HT1080 (cell line): ENCODE measurements at regions not wholly inside any gene's neighbourhood (a gene's known extent, or its start where the extent isn't known, plus 50 kb on each side); places are given as distances from the start of the nearest gene placed in this dataset.
"Not testable (repeated sequence)": the region's sequence is repeated elsewhere in the genome, so short reads cannot be mapped to it uniquely, and the experiment has no call there.

Experiments
- DNase-seq: peaks from one replicate; pipeline ENCODE4 v3.0.0-alpha.2; 2015; ENCODE audit warnings: low read depth

DNA sequence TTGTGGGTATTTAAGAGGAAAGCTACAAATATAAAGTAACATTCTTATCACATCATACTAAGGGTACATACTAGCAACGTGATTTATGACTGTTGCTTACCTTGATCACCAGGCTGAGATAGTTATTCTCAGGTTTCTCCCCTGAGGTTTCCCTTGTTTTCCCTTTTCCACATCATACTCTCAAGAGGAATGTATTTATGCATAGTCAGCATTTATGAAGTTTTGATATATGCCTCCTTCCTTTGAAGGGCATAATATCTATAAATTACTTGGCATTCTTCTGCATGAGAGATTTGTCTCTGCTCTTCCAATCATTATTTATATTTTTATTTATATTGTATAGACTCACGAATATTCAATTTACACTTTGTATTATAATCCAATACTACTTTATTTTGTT is 726.7 kb upstream of the ADGRB3 start:
- DNase-seq = no peak

- DNase-seq = not testable (repeated sequence)
Measured at GRCh38 chr6:67904735-67905134, 730.3 kb upstream of the ADGRB3 start.

DNA sequence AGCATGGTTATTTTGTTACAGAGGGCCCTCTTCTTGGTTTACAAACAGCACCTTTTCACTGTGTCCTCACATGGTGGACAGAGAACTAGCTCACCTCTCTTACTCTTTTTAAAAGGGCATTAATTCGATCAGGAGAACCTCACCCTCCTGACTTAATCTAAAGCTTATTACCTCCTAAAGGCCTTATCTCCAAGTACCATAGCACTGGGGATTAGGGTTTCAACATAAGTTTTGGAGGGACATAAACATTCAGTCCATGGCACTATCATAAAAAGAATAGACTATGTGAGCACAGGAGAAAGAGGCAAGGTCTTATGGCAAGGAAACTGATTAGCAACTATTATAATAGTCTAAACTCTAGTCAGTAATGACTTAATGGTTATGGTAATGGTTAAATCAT is 736.2 kb upstream of the ADGRB3 start:
- DNase-seq = no peak

DNA sequence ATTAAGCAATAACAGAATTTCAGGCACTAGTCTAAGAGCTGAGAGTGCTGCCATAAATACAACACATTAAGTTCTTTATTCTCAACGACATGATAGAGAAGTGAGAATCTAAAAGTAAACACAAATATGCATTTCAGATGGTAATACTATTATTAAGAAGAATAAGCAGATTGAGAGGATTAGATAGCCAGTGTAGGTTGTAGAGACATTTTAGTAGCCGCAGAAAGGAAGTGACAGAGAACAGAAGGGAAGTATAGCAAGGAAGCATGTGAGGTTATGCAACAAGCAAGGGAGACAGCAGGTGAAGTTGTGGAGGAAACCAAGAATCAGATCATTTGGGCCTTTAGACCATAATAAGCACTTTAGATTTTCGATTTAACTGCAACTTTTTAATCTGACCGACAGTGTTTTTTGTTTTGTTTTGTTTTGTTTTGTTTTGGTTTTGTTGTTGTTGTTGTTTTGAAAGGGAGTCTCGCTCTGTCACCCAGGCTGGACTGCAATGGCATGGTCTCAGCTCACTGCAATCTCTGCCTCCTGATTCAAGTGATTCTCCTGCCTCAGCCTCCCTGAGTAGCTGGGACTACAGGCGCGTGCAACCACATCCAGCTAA is 737.0 kb upstream of the ADGRB3 start:
- DNase-seq = no peak

GRCh38 chr6:67896476-67896875 is 738.6 kb upstream of the ADGRB3 start:
- no peak for DNase-seq

GRCh38 chr6:67889682-67889995 is 745.4 kb upstream of the ADGRB3 start:
- no peak for DNase-seq

- DNase-seq = peak; percentile 6
Measured at GRCh38 chr6:67888886-67889681, 746.0 kb upstream of the ADGRB3 start.

GRCh38 chr6:67888546-67888885 is 746.6 kb upstream of the ADGRB3 start:
- DNase-seq = no peak

DNA sequence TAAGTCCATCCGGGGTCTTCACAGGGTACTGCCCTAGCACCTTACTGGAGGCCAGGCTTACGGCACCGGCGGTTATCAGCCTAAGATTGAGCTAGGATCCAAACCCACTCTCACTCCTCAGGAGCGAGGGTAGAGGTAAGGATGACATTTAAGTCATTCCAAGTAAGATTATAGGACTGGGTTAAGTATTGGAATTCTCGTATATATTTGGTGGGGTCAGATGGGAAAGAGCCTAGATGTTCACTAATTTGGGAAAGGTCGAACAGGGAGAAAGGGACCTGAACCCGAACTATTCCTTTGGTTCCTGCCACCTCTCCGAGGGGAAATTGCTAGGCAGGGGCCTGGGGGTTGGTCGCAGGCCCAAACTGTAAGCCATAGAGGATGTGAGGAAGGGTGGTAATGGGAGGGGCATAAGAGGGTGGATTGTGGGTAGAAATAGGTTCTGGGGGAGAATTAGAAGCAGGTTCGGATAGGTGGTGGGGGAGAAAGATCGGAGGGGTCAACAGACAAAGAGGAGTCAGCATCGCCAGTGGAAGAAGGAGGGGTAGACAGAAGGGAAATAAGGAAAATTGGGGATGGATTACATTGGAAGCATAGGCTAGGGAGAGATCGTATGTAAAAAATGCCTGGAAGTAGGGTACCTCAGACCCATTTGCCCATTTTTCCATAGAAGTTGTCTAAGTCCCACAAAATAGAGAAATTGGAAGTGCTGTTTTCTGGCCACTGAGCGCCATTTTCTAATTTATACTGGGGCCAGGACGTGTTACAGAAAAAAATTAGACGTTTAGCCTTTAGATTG is 747.1 kb upstream of the ADGRB3 start:
- DNase-seq = no peak

GRCh38 chr6:67887419-67887746 is 747.7 kb upstream of the ADGRB3 start:
- DNase-seq = no peak

DNA sequence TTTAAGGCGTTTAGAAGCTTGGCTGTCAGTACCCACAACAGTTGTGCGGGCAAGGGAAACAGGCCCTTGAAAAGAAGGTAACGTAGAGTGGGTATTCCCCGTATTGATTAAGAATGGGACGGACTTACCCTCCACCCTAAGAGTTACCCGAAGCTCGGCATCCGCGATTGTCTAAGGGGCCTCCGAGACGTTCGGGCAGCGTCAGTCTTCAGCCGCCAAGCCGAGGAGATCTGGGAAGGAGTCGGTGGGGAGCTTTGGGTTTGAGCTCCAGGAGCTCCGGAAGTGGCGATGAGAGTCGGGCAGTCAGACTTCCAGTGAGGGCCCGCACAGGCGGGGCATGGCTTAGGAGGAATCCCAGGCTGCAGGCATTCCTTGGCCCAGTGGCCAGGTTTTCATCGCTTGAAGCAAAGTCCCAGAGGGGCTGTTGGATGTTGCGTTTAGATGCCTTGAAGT is 748.2 kb upstream of the ADGRB3 start:
- DNase-seq = no peak

DNA sequence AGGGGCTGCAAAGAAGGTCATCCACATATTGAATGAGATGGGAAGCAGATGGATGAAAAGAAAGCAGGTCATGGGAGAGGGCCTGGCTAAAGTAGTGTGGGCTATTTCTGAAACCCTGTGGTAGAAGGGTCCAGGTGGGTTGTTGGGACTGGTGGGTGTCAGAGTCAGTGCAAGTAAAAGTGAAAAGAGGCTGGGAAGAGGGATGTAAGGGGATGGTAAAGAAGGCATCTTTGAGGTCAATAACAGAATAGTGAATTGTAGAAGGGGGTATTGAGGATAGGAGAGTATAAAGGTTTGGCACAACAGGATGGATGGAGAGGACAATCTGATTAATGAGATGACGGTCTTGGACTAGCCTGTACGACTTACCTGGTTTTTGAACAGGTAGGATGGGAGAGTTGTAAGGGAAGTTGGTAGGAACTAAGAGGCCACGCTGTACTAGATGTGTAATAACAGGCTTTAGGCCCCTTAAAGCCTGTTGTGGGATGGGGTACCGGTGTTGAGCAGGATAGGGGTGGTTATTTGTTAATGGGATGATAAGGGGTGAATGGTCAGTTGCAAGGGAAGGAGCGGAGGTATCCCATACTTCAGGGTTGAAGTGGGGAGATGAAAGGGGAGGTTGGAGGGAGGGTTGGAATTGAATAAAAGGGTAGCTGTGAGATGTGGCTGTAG is 748.9 kb upstream of the ADGRB3 start:
- no peak for DNase-seq

DNA sequence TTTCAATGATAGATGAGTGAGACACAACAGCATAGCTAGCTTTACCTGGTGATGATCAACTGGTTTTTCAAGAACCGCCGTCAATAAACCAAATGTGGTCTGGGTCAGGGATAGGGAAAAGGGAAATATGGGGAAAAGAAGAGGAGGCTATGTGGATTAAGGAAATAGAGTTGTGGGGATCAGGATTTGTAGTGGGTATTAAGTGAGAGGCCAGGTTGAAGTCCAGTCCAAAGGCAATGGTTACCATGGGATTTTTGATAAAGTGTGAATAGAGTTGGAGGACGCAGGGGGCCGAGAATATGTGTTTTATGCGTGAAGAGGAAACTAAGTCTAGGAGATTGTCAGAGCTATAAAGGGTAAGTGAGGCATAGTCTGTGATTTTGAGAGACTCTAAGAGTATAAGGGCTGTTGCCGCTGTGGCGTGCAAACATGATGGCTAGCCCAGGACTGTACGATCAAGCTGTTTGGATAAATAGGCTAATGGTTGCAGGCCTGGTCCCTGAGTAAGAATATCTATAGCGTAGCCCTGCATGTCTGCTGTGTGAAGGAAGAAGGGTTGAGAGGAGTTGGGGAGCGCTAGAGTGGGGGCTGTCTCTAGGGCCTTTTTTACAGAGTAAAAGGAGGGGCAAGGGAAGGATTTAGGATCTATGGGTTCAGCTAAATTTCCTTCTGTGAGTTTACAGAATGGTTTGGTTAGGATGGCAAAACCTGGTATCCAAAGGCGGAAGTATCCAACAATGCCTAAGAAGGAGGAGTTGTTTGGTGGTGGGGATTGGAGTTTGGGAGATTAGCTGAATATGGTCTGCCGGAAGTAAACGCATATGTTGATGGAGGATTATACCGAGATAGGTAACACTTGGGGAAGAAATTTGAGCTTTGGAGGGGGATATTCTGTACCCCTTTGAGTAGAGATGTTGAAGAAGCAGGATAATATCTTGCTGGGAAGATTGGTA is 749.7 kb upstream of the ADGRB3 start:
- DNase-seq = no peak

- DNase-seq = no peak
Measured at GRCh38 chr6:67884442-67884841, 750.6 kb upstream of the ADGRB3 start.

- no peak for DNase-seq
Measured at GRCh38 chr6:67883500-67884366, 751.3 kb upstream of the ADGRB3 start.

DNA sequence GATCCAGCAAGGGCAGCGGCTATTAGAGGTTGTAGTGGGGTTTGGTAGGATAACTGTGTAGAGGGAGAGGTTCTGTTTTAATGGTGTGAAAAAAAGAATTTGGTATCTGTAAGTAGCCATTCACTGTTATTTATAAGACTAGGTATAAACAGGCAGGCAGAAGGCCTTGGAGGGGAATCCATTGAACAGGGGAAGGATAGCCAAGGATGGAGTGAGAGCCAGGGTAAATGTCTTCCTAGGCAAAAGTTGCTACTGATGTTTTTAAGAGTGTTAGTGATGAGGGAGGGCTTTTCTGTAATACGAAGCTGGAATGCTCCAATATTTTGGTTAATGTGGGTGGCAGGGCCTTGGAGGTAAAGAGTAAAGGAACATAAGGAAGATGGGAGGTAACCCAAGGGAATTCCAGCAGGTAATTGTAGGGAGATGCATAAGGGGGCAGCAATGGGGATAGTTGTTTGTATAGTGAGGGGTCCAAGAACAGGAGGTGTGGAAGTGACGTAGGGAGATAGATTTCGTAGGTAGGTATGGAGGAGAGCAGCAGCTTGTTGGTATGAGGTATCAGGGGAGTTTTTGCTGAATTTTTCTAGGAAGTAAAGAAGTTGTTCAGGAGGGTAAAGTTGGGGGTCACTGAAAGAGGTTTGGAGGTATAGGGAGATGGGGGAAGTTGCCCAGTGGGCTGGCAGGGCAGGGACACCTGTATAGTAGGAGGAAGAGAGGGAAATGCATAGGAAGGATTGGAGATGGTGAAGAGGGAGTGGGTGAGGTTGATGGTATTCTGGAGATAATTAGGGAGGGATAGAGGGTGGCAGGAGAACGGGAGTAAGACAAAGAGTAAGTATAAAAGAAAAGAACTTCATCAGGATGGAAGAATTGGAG is 752.4 kb upstream of the ADGRB3 start:
- DNase-seq = no peak

DNA sequence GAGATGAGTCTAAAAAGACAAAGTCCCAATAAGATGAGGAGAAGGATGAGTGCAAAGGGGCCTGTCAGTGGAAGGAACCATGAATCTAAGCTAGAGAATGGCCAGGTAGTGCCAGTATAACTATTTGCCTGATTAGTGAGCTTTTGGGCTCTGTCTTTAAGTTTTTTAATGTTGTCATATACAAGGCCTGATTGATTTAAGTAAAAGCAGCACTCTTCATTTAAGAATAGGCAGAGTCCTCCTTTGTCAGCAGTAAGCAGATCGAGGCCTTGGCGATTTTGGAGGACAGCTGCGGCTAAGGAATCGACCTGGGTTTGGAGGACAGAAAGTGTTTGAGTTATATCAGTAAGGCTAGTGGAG is 753.4 kb upstream of the ADGRB3 start:
- no peak for DNase-seq

- peak; percentile 50 for DNase-seq
Measured at GRCh38 chr6:67880939-67881705, 754.0 kb upstream of the ADGRB3 start.
